GM18909 (cell line): ENCODE measurements at regions not wholly inside any gene's neighbourhood (a gene's known extent, or its start where the extent isn't known, plus 50 kb on each side); places are given as distances from the start of the nearest gene placed in this dataset.
A peak's percentile ranks its signal among the peaks of the same experiment; 100 is the strongest.

ENCODE experiments used
- ATAC-seq: cut with Tn5 transposase; IDR thresholded peaks from one replicate; pipeline ENCODE4 v1.9.1; 2021; ENCODE audit warnings: mild to moderate bottlenecking; ENCODE audit not compliant: unreplicated experiment, poor library complexity

- no peak for ATAC-seq
Observed at GRCh38 chr1:8174807-8175206, 143.1 kb upstream of the SLC45A1 start.

GRCh38 chr1:8171751-8172464 is 145.8 kb upstream of the ERRFI1 start:
- no peak for ATAC-seq

DNA sequence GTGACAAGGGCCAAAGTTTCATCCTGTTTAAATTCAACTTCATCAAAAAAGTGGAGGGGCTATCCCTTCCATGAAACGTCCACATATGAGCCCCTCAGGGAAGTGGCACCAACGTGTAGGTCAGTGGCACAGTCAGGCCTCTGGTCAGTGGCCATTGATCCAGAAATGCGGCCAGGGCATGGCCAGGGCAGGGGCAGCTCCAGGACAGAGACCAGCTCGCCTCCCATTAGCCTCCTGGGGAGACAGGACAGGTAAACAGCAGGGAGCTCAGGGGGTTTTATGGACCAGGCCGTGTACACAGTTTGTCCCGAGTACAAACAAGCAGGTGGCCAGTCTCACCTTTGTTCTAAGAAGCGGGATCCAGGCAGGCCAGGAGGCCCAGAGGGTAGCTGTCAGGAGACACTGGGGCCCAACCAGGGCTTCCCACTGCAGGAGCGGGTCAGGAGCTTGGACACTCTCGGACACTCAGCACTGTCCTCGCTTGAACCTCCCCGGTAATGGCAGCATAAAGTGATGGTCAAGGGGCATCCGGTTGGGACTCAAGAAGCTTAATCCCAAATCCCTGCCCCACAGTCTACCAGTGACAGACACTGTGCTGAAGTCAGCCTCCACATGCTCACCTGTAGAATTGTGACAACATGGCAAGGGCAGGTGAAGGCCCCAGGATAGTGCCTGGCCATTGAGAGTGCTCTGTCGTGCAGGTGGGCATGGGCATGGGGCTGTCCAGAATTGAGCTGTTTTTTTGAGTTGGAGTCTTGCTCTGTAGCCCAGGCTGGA is 144.1 kb upstream of the ERRFI1 start:
- no peak for ATAC-seq

- ATAC-seq, result peak; percentile 70
Observed at GRCh38 chr1:8169364-8170058, 143.4 kb upstream of the ERRFI1 start.

DNA sequence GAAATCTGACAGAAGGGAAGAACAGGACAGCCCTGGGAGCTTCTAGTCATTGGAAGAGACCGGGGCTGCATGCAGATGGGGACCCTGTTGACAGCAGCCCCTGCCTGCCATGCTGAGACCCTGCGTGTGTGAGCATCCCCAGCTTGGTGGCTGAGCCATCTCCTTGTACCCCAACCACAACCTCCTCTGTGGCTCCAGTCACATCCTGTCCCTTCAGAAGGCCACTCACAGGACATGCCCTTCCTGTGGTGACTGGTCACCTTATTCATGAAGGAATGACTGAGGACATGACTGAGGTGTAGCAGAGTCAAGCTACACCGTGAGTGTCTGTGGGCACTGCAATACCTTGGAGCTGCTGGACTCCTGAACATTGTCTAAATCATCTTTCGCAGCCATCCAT is 141.8 kb upstream of the ERRFI1 start:
- ATAC-seq, result no peak

DNA sequence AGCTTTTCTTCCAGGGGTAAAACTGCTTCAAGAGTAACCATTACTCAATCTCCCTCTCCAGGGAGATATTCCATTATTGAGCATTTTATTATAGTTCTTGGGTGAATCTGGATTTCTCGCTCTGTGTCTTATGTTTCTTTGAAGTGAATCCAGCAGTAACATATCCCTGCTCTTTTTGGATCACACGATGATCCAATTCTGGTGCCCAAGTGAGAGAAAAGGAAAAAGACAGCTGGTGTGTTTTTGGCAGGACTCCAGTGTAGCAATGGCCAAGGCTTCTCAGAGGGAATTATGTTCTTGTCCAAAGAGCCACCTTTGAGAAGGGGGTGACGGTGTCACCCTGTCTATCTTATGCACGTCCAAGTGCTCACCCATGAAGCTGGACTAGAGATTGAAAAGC is 140.3 kb upstream of the ERRFI1 start:
- ATAC-seq, result no peak

- ATAC-seq, result no peak
Observed at GRCh38 chr1:8165595-8166360, 139.7 kb upstream of the ERRFI1 start.

DNA sequence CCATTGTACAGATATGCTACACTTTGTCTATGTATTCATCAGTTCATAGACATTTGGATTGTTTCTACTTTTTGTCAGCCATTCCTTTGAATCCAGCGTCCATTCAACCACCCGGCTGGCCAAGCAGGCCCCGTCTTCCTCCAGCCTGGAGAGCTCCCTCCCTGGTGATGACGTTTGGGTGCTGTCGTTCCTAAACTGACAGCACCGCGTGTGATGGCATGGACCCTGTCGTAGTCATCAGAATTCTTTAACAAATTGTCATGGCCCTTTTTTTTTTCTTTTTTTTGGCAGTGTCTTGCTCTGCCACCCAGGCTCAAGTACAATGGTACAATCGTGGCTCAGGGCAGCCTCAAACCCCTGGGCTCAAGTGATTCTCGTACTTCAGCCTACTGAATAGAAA is 138.6 kb upstream of the ERRFI1 start:
- ATAC-seq, result no peak

DNA sequence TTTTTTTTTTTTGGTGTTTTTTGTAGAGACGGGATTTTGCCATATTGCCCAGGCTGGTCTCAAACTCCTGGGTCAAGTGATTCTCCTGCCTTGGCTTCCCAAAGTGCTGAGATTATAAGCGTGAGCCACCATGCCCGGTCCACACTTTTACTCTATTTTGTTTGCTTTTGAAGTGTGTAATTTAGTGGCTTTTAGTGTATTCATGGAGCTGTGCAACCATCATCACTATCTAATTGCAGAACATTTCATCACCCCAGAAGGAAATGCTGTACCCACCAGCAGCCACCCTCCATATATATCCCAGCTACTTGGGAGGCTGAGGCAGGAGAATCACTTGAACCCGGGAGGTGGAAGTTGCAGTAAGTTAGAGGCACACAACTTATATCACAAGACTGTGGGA is 136.9 kb upstream of the ERRFI1 start:
- no peak for ATAC-seq

GRCh38 chr1:8162168-8162567 is 136.1 kb upstream of the ERRFI1 start:
- ATAC-seq, result no peak

DNA sequence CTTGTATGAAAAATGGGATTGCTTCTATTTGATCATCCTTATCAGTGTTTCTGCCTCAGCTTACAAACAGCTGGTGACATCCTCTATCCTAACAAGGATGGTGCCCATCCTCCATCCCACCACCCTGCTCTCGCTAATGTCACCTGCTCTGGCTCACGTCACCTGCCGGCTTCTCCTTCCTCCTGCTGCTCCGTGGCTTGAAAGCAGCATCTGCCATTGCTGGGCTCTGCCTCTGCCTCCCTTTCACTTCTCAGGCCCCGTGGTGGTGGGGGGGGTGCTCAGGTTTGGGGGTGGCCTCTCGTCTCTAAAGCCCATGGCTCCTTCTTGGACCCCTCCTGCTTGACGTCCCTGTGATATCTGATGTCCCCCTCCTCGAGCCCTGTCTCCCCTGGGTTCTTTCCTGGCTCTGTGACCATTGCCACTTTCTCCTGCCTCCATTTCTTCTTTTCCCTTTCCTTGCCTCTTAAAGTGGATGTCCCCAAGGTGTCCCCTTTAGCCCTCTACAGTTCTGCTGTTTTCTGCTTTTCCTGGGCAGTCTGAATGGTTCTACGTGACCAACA is 135.5 kb upstream of the ERRFI1 start:
- ATAC-seq, result no peak

DNA sequence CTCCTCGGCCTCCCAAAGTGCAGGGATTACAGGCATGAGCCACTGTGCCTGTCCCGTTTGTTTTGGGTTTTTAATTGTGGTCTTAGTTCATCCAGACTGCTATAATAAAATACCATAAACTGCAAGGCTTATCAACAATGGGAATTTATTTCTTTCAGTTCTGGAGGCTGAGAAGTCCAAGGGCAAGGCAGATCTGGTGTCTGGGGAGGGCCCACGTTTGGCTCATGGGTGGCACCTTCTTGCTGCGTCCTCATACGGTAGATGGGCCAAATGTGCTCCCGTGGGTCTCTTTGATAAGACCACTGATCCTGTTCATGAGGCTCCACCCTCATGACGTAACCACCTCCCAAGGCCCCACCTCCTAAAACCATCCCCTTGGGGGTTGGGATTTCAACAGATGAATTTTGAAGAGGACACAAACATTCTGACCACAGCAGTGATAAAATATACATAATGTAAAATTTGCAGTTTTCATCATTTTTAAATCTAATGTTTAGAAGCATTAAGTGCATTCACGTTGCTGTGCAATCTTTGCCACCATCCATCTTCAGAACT is 133.4 kb upstream of the ERRFI1 start:
- ATAC-seq, result no peak

GRCh38 chr1:8158995-8159394 is 132.9 kb upstream of the ERRFI1 start:
- no peak for ATAC-seq

DNA sequence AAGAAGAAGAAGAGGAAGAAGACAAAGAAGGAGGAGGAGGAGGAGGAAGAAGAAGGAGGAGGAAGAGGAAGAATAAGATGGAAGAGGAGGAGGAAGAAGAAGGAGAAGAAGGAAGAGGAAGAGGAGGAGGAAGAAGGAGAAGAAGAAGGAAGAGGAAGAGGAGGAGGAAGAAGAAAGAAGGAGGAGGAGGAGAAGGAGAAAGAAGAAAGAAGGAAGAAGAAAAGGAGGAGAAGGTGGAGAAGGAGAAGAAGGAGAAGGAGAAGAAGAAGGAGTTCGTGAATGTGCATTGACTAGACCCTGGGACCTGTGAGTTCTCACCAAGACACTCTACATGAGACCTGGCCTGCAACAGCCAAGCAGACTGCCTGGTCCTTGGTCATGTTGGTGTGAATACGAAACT is 131.7 kb upstream of the ERRFI1 start:
- no peak for ATAC-seq

DNA sequence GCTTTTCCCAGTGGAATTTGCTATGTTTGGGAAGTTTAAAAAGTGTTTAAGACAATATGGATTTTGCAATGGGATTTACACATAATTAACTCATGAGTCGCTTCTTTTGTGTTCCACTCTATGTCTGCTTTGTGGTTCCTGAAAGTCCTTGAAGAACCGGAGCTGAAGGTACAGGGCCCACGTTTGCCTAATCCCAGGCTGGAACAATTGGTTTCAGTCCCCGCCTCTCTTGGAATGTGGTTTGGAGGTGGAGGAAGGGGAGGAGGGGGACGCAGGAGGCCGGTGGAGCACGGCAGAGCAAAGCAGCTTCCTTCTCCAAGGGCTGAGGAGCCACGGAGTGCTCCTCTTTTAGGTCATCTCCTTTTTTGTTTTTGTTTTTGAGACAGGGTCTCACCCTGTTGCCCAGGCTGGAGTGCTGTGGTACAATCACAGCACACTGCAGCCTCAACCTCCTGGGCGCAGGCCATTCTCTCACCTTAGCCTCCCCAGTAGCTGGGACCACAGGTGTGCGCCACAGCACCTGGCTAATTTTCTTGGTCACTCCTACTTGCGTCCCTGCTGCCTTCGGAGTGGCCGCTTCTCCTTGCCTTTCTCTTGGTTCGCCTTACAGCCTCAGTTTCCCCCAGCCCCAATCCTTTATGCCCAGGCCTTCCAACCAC is 129.5 kb upstream of the ERRFI1 start:
- ATAC-seq, result no peak

DNA sequence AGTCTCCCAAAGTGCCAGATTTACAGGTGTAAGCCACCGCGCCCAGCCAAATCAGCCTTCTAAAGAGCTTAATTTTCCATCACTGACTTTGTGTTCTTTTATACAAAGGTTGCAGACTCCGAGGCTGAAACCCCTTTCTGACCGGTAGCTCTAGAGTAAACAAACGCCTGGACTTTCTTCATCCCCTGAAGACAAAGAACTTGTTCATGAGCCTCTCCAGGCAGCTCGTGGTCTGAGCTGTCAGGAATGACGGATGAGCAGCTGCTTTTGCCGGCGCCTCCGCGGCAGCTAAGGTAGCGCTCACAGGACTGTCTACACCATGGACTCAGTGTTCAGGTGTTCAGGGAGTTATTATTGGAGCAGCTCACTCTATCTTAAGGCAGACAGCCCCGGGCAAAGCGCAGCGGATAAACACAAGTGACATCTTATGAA is 128.5 kb upstream of the ERRFI1 start:
- no peak for ATAC-seq

- ATAC-seq, result no peak
Observed at GRCh38 chr1:8153961-8154360, 127.9 kb upstream of the ERRFI1 start.

DNA sequence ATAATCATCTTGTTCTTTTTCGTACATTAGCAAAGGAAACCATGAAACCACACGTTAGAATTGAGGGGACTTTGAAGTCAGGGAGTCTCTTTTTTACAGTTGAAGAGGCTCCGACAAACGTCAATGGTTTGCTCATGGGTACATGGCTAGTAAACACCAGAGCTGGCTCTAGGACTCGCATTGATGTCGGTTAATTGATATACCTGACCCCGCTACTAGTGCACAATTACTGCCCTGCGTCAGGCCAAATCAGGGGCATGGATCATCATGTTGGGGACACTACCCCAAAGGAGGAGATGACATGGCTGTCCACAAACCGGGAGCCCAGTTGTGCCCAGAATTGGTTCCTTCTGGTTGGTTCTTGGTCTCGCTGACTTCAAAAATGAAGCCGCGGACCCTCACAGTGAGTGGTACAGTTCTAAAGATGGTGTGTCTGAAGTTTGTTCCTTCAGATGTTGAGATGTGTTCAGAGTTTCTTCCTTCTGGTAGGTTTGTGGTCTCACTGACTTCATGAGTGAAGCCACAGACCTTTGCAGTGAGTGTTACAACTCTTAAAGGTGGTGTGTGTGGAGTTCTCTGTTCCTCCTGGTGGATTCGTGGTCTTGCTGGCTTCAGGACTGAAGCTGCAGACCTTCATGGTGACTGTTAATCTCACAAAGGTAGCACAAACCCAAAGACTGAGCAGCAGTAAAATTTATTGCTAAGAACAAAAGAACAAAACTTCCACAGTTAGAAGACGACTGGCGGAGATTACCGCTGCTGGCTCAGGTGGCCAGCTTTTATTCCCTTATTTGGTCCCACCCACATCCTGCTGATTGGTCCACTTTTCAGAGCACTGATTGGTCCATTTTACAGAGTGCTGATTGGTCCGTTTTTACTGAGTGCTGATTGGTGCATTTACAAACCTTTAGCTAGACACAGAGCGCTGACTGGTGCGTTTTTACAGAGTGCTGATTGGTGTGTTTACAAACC is 126.9 kb upstream of the ERRFI1 start:
- ATAC-seq, result no peak
